GM12878 (cell line): ENCODE measurements at regions not wholly inside any gene's neighbourhood (a gene's known extent, or its start where the extent isn't known, plus 50 kb on each side); places are given as distances from the start of the nearest gene placed in this dataset.

Source experiments
- ATAC-seq: fragments of 200-7000 bp; cut with Tn5 transposase; 3 replicates; pipeline ENCODE4 v1.9.1; 2020; ENCODE audit warnings: mild to moderate bottlenecking, moderate library complexity
- BruUV-seq: library from RNA; stranded (reverse); fragments of 400-500 nt; replicated peaks from 2 replicates; lab custom pipeline; 2021; lab: Mats Ljungman, UMichigan
- CTCF ChIA-PET: fragments of 300-600 bp; sonication (Branson Sonifier 250); formaldehyde crosslinking; extraction: SDS; loops from one replicate; lab custom pipeline; 2021; ENCODE audit warnings: inconsistent platforms; lab: Yijun Ruan, JAX
- POLR2A ChIA-PET: fragments of 350-600 bp; formaldehyde crosslinking; extraction: SDS; loops from one replicate; lab custom pipeline; 2021; ENCODE audit warnings: inconsistent platforms; lab: Charles Lee
- RAD21 ChIA-PET: fragments of 300-600 bp; sonication (Branson Sonifier 250); formaldehyde crosslinking; loops from one replicate; lab custom pipeline; 2023; ENCODE audit warnings: antibody characterized with exemption; ENCODE audit not compliant: unreplicated experiment; lab: Charles Lee
- SMC1A ChIA-PET: fragments of 300-600 bp; sonication (Branson Sonifier 250); formaldehyde crosslinking; loops from one replicate; lab custom pipeline; 2023; ENCODE audit not compliant: unreplicated experiment, uncharacterized antibody; lab: Charles Lee
- DNase-seq: peaks from one replicate; pipeline ENCODE4 v3.0.0-alpha.2; 2011; ENCODE audit warnings: low read depth, low spot score
- FAIRE-seq: peaks from 3 replicates; lab custom pipeline; 2011; peaks lifted over from hg19 to GRCh38; lab: Jason Lieb, UNC
- H2AFZ ChIP-seq: 2 replicates; pipeline ENCODE4 v1.6.0; 2011; ENCODE audit warnings: low read depth, low read length, control low read depth; ENCODE audit not compliant: control insufficient read depth
- H3K27ac ChIP-seq: 2 replicates; pipeline ENCODE4 v1.5.1; 2011; ENCODE audit warnings: control low read depth; ENCODE audit not compliant: control insufficient read depth, insufficient read depth
- H3K27me3 ChIP-seq, 2 experiments: replicated peaks in 1 of 2; 2 replicates each; pipeline versions ENCODE4 v1.6.0 to v1.6.1; 2011; ENCODE audit warnings: low read length in 1 of 2; ENCODE audit not compliant: control insufficient read depth in 2 of 2, insufficient read depth in 2 of 2
- H3K36me3 ChIP-seq, 2 experiments: 2 replicates each; pipeline ENCODE4 v1.5.1; 2011; ENCODE audit warnings: low read length in 1 of 2; ENCODE audit not compliant: control insufficient read depth in 2 of 2, insufficient read depth in 2 of 2
- H3K4me1 ChIP-seq: 2 replicates; pipeline ENCODE4 v1.6.1; 2011; ENCODE audit warnings: mild to moderate bottlenecking, low read length, moderate library complexity, mixed read lengths; ENCODE audit not compliant: control insufficient read depth, insufficient read depth
- H3K4me2 ChIP-seq: 2 replicates; pipeline ENCODE4 v1.6.0; 2011; ENCODE audit warnings: control low read depth; ENCODE audit not compliant: control insufficient read depth, insufficient read depth
- H3K4me3 ChIP-seq: fragments of 200-600 bp; sonication (generic); 2 replicates; pipeline ENCODE4 v1.5.1; 2016
- H3K79me2 ChIP-seq: 2 replicates; pipeline ENCODE4 v1.6.0; 2011; ENCODE audit warnings: low read length; ENCODE audit not compliant: control insufficient read depth, insufficient read depth
- H3K9ac ChIP-seq: 2 replicates; pipeline ENCODE4 v1.8.0; 2011; ENCODE audit warnings: low read length, control low read depth, mixed read lengths; ENCODE audit not compliant: control insufficient read depth, insufficient read depth
- H3K9me3 ChIP-seq: replicated peaks from 3 replicates; pipeline ENCODE4 v1.5.1; 2011; ENCODE audit warnings: mild to moderate bottlenecking, low read length; ENCODE audit not compliant: control insufficient read depth, insufficient read depth
- H4K20me1 ChIP-seq: 2 replicates; pipeline ENCODE4 v1.6.0; 2011; ENCODE audit not compliant: control insufficient read depth, insufficient read depth
- CHD4 ChIP-seq: fragments of 200-600 bp; sonication (generic); IDR thresholded peaks from 2 replicates; pipeline ENCODE4 v1.6.1; 2016; ENCODE audit warnings: mild to moderate bottlenecking
- GATAD2B ChIP-seq: fragments of 450-650 bp; conservative IDR thresholded peaks from 2 replicates; pipeline ENCODE4 v1.6.1; 2017; ENCODE audit warnings: low read depth, mild to moderate bottlenecking, moderate library complexity
- HDGF ChIP-seq: fragments of 450-650 bp; IDR thresholded peaks from 2 replicates; pipeline ENCODE4 v1.6.1; 2016; ENCODE audit warnings: antibody characterized with exemption
- NFIC ChIP-seq: IDR thresholded peaks from 2 replicates; pipeline ENCODE4 v1.6.1; 2012; ENCODE audit warnings: low read depth, mild to moderate bottlenecking, inconsistent platforms, low read length, moderate library complexity
- RCOR1 ChIP-seq: conservative IDR thresholded peaks from 2 replicates; pipeline ENCODE4 v1.6.1; 2012; ENCODE audit warnings: low read depth, low read length, improper control_type of control experiment
- TCF7 ChIP-seq: IDR thresholded peaks from 2 replicates; pipeline ENCODE4 v1.6.1; 2014; ENCODE audit warnings: antibody characterized with exemption, borderline replicate concordance
- WGBS: methylation state at CpG from one replicate; pipeline ENCODE4 v1.1.6; 2016; ENCODE audit warnings: low lambda C conversion rate; ENCODE audit not compliant: insufficient replicate concordance, insufficient coverage; ENCODE audit errors: missing lambda C conversion rate; 5-methylcytosine and 5-hydroxymethylcytosine counted together
- in situ Hi-C: fragments of 300-500 bp; cut with MboI; formaldehyde crosslinking; loops from 9 replicates; pipeline ENCODE4 v1.14.3; 2018; ENCODE audit warnings: mixed read lengths
- intact Hi-C: fragments of 100-400 bp; cut with micrococcal nuclease; formaldehyde crosslinking; loops from one replicate; pipeline ENCODE4 v1.14.2; 2022; ENCODE audit not compliant: unreplicated experiment
- TF ChIP-seq, protein P1 (sequence below): IDR thresholded peaks from 2 replicates; pipeline ENCODE4 v1.6.1; 2012; ENCODE audit warnings: improper control_type of control experiment, low read depth, low read length; ENCODE audit not compliant: insufficient replicate concordance
- TF ChIP-seq, protein P2 (sequence below): fragments of 450-650 bp; IDR thresholded peaks from 2 replicates; pipeline ENCODE4 v1.6.1; 2014; ENCODE audit warnings: mild to moderate bottlenecking

- SMC1A ChIA-PET, result no interaction called here
- 36% methylated on average over 16 of the region's 16 CpGs for WGBS
- intact Hi-C loops (loop anchor here (10.0 kb wide), 1 partner anchor 1092 kb away; no protein-coding TSS in a partner anchor), in situ Hi-C loops (loop anchor here (10.0 to 25.0 kb wide), 2 partner anchors 1742 to 1934 kb away; no protein-coding TSS in a partner anchor)
- Histone ChIP-seq H3K27me3 (peaks cover 0 to 3% of the 10 kb centered on the region in 2 experiments; a peak in 3 of 4 replicates), H3K9ac (no peak overlapping the region), H3K9me3 (no peaks in the 10 kb centered on the region; the same call in 2 of the 3 replicates), H2AFZ (no peak overlapping the region), H4K20me1 (no peaks in the 10 kb centered on the region), H3K79me2 (no peaks in the 10 kb centered on the region), H3K4me1 (no peaks in the 10 kb centered on the region), H3K36me3 (no peaks in the 10 kb centered on the region), H3K4me2 (no peak overlapping the region), H3K27ac (no peak overlapping the region), H3K4me3 (no peak overlapping the region)
- CTCF ChIA-PET, result interaction anchor here (0.6 kb wide), 1 partner anchor 1103 kb away, joined by 3 read pairs; no protein-coding TSS in a partner anchor
- RAD21 ChIA-PET, result no interaction called here
- no peak for FAIRE-seq
- no peak for DNase-seq
- TF ChIP-seq TCF7 (no peak), RCOR1 (no peak), HDGF (no peak)
- ATAC-seq, result no peak
- POLR2A ChIA-PET, result no interaction called here
- no TSS peak for BruUV-seq
Measured at GRCh38 chr22:48496226-48496845, 1331.3 kb downstream of the BRD1 start.

DNA sequence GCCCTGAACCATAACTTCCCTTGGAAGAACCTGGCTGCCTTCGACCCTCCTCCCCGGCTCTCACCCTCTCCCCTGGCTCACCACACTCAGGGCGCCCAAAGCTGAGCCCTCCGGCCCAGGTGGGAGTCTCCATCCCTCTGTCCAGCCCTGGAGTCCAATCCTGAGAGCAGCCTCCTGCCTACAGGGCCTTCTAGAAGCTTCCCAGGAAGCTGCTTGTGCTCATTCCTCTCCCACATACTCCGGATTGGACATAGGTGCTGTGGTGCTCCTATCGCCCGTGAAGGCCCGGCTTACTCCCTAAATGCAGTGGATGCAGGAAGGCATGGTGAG is 1332.0 kb downstream of the BRD1 start:
- H3K79me2 ChIP-seq, result no peaks in the 10 kb centered on the region
- no peaks in the 10 kb centered on the region for H3K36me3 ChIP-seq
- RAD21 ChIA-PET, result no interaction called here
- H2AFZ ChIP-seq, result no peak overlapping the region
- H3K4me1 ChIP-seq, result no peaks in the 10 kb centered on the region
- no peak overlapping the region for H3K4me3 ChIP-seq
- intact Hi-C loops (loop anchor here (10.0 kb wide), 1 partner anchor 1091 kb away; no protein-coding TSS in a partner anchor), in situ Hi-C loops (loop anchor here (10.0 to 25.0 kb wide), 2 partner anchors 1741 to 1933 kb away; no protein-coding TSS in a partner anchor)
- H3K27me3 ChIP-seq, result peaks cover 0 to 3% of the 10 kb centered on the region in 2 experiments; a peak in 3 of 4 replicates
- H3K9me3 ChIP-seq, result no peaks in the 10 kb centered on the region; the same call in 2 of the 3 replicates
- BruUV-seq, result no TSS peak
- 48% methylated on average over 8 of the region's 8 CpGs for WGBS
- SMC1A ChIA-PET, result no interaction called here
- FAIRE-seq (no peak), DNase-seq (no peak), ATAC-seq (no peak)
- no peak overlapping the region for H3K4me2 ChIP-seq
- H3K27ac ChIP-seq, result no peak overlapping the region
- POLR2A ChIA-PET, result no interaction called here
- CTCF ChIA-PET, result no interaction called here
- no peaks in the 10 kb centered on the region for H4K20me1 ChIP-seq
- H3K9ac ChIP-seq, result no peak overlapping the region
- TF ChIP-seq GATAD2B, result no peak
- TF ChIP-seq, protein P1, sequence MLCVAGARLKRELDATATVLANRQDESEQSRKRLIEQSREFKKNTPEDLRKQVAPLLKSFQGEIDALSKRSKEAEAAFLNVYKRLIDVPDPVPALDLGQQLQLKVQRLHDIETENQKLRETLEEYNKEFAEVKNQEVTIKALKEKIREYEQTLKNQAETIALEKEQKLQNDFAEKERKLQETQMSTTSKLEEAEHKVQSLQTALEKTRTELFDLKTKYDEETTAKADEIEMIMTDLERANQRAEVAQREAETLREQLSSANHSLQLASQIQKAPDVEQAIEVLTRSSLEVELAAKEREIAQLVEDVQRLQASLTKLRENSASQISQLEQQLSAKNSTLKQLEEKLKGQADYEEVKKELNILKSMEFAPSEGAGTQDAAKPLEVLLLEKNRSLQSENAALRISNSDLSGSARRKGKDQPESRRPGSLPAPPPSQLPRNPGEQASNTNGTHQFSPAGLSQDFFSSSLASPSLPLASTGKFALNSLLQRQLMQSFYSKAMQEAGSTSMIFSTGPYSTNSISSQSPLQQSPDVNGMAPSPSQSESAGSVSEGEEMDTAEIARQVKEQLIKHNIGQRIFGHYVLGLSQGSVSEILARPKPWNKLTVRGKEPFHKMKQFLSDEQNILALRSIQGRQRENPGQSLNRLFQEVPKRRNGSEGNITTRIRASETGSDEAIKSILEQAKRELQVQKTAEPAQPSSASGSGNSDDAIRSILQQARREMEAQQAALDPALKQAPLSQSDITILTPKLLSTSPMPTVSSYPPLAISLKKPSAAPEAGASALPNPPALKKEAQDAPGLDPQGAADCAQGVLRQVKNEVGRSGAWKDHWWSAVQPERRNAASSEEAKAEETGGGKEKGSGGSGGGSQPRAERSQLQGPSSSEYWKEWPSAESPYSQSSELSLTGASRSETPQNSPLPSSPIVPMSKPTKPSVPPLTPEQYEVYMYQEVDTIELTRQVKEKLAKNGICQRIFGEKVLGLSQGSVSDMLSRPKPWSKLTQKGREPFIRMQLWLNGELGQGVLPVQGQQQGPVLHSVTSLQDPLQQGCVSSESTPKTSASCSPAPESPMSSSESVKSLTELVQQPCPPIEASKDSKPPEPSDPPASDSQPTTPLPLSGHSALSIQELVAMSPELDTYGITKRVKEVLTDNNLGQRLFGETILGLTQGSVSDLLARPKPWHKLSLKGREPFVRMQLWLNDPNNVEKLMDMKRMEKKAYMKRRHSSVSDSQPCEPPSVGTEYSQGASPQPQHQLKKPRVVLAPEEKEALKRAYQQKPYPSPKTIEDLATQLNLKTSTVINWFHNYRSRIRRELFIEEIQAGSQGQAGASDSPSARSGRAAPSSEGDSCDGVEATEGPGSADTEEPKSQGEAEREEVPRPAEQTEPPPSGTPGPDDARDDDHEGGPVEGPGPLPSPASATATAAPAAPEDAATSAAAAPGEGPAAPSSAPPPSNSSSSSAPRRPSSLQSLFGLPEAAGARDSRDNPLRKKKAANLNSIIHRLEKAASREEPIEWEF, result no peak
- TF ChIP-seq CHD4, result no peak
- TF ChIP-seq, protein P2, sequence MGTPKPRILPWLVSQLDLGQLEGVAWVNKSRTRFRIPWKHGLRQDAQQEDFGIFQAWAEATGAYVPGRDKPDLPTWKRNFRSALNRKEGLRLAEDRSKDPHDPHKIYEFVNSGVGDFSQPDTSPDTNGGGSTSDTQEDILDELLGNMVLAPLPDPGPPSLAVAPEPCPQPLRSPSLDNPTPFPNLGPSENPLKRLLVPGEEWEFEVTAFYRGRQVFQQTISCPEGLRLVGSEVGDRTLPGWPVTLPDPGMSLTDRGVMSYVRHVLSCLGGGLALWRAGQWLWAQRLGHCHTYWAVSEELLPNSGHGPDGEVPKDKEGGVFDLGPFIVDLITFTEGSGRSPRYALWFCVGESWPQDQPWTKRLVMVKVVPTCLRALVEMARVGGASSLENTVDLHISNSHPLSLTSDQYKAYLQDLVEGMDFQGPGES, result no peak
- no peak for TF ChIP-seq NFIC
